PC-3 (cell line): ENCODE measurements at regions not wholly inside any gene's neighbourhood (a gene's known extent, or its start where the extent isn't known, plus 50 kb on each side); places are given as distances from the start of the nearest gene placed in this dataset.

Experiments
- ATAC-seq: fragments of 200-7000 bp; cut with Tn5 transposase; 2 replicates; pipeline ENCODE4 v1.9.1; 2020; ENCODE audit warnings: mild to moderate bottlenecking, moderate library complexity
- BruUV-seq: library from RNA; stranded (reverse); fragments of 400-500 nt; replicated peaks from 2 replicates; lab custom pipeline; 2021; lab: Mats Ljungman, UMichigan
- CTCF ChIA-PET: fragments of 300-600 bp; sonication (Branson Sonifier 250); formaldehyde crosslinking; loops from one replicate; lab custom pipeline; 2022; ENCODE audit warnings: antibody characterized with exemption; lab: Charles Lee
- POLR2A ChIA-PET: fragments of 300-600 bp; sonication (Branson Sonifier 250); formaldehyde crosslinking; loops from one replicate; lab custom pipeline; 2022; ENCODE audit warnings: antibody characterized with exemption; ENCODE audit not compliant: unreplicated experiment; lab: Charles Lee
- DNase-seq: peaks from one replicate; pipeline ENCODE4 v3.0.0-alpha.2; 2015
- H2AFZ ChIP-seq: fragments of 300-600 bp; sonication (generic); 2 replicates; pipeline ENCODE4 v1.6.0; 2016; ENCODE audit warnings: antibody characterized with exemption, low read length
- H3F3A ChIP-seq: fragments of 300-600 bp; sonication (generic); one replicate; pipeline ENCODE4 v1.6.0; 2017; ENCODE audit warnings: antibody characterized with exemption, low read length, control low read depth, mild to moderate bottlenecking; ENCODE audit not compliant: unreplicated experiment
- H3K27ac ChIP-seq: fragments of 300-600 bp; sonication (generic); 2 replicates; pipeline ENCODE4 v1.5.1; 2016; ENCODE audit warnings: mild to moderate bottlenecking, low read length
- H3K27me3 ChIP-seq: fragments of 300-600 bp; sonication (generic); 2 replicates; pipeline ENCODE4 v1.6.1; 2016; ENCODE audit warnings: low read length, mixed read lengths
- H3K36me3 ChIP-seq: fragments of 300-600 bp; sonication (generic); 2 replicates; pipeline ENCODE4 v1.6.1; 2016; ENCODE audit warnings: low read depth, mixed run types, low read length, mixed read lengths
- H3K4me1 ChIP-seq: fragments of 300-600 bp; sonication (generic); 2 replicates; pipeline ENCODE4 v1.5.1; 2016; ENCODE audit warnings: low read length; ENCODE audit not compliant: insufficient read depth
- H3K4me2 ChIP-seq: fragments of 300-600 bp; sonication (generic); 2 replicates; pipeline ENCODE4 v1.6.0; 2016; ENCODE audit warnings: low read length
- H3K4me3 ChIP-seq: fragments of 300-600 bp; sonication (generic); 2 replicates; pipeline ENCODE4 v1.5.1; 2016; ENCODE audit warnings: mild to moderate bottlenecking, low read length, mixed read lengths
- H3K79me2 ChIP-seq: fragments of 300-600 bp; sonication (generic); 2 replicates; pipeline ENCODE4 v1.6.1; 2017; ENCODE audit warnings: low read length, mixed read lengths
- H3K9ac ChIP-seq: fragments of 300-600 bp; sonication (generic); 2 replicates; pipeline ENCODE4 v1.6.0; 2016; ENCODE audit warnings: mild to moderate bottlenecking, low read length
- H3K9me2 ChIP-seq: fragments of 300-600 bp; sonication (generic); replicated peaks from 2 replicates; pipeline ENCODE4 v1.6.1; 2016; ENCODE audit warnings: mixed run types, low read length, mixed read lengths
- H3K9me3 ChIP-seq: fragments of 300-600 bp; sonication (generic); 2 replicates; pipeline ENCODE4 v1.6.1; 2016; ENCODE audit warnings: low read length, mixed read lengths
- H4K20me1 ChIP-seq: fragments of 300-600 bp; sonication (generic); 2 replicates; pipeline ENCODE4 v1.6.1; 2016; ENCODE audit warnings: low read length, mixed read lengths
- CTCF ChIP-seq: fragments of 300-600 bp; sonication (generic); conservative IDR thresholded peaks from 2 replicates; pipeline ENCODE4 v1.5.1; 2017; ENCODE audit warnings: antibody characterized with exemption, low read depth, mild to moderate bottlenecking, low read length
- EZH2 ChIP-seq: fragments of 300-600 bp; sonication (generic); IDR thresholded peaks from one replicate; pipeline ENCODE4 v1.6.1; 2017; ENCODE audit warnings: antibody characterized with exemption, mild to moderate bottlenecking, low read length; ENCODE audit not compliant: unreplicated experiment
- EZH2phosphoT487 ChIP-seq: fragments of 300-600 bp; sonication (generic); IDR thresholded peaks from 2 replicates; pipeline ENCODE4 v1.6.1; 2018; ENCODE audit warnings: mild to moderate bottlenecking, antibody characterized with exemption, low read length, borderline replicate concordance
- intact Hi-C: fragments of 100-400 bp; cut with micrococcal nuclease; formaldehyde crosslinking; loops from 2 replicates; pipeline ENCODE4 v1.9.0; 2023

GRCh38 chr14:94934276-94934810 is 164.4 kb upstream of the GSC start:
- H3K9ac ChIP-seq: no peak overlapping the region
- no peaks in the 10 kb centered on the region for H3K36me3 ChIP-seq
- TF ChIP-seq EZH2phosphoT487: no peak
- no peak for TF ChIP-seq CTCF
- TF ChIP-seq EZH2: no peak
- intact Hi-C loops: no loop called here
- no peak overlapping the region for H3K4me3 ChIP-seq
- H3K27me3 ChIP-seq: peaks cover 65% of the 10 kb centered on the region
- BruUV-seq: no TSS peak
- no peaks in the 10 kb centered on the region for H3F3A ChIP-seq
- ChIA-PET POLR2A (no interaction called here), CTCF (no interaction called here)
- no peaks in the 10 kb centered on the region for H3K9me2 ChIP-seq
- no peak overlapping the region for H3K27ac ChIP-seq
- no peak overlapping the region for H2AFZ ChIP-seq
- no peaks in the 10 kb centered on the region for H4K20me1 ChIP-seq
- no peaks in the 10 kb centered on the region for H3K9me3 ChIP-seq
- H3K79me2 ChIP-seq: no peaks in the 10 kb centered on the region
- H3K4me2 ChIP-seq: no peak overlapping the region
- no peaks in the 10 kb centered on the region for H3K4me1 ChIP-seq
- ATAC-seq (no peak), DNase-seq (no peak)

GRCh38 chr14:94933486-94933885 is 163.6 kb upstream of the GSC start:
- no peaks in the 10 kb centered on the region for H3K4me1 ChIP-seq
- H3K9me3 ChIP-seq: no peaks in the 10 kb centered on the region
- no peak overlapping the region for H3K9ac ChIP-seq
- no peaks in the 10 kb centered on the region for H3K79me2 ChIP-seq
- no peaks in the 10 kb centered on the region for H3F3A ChIP-seq
- no peak for TF ChIP-seq EZH2phosphoT487
- TF ChIP-seq EZH2: no peak
- no peak for TF ChIP-seq CTCF
- no TSS peak for BruUV-seq
- H2AFZ ChIP-seq: no peak overlapping the region
- no peaks in the 10 kb centered on the region for H3K9me2 ChIP-seq
- H3K36me3 ChIP-seq: no peaks in the 10 kb centered on the region
- no peak for DNase-seq
- ATAC-seq: no peak
- no peak overlapping the region for H3K4me2 ChIP-seq
- peaks cover 65% of the 10 kb centered on the region for H3K27me3 ChIP-seq
- no peak overlapping the region for H3K4me3 ChIP-seq
- H3K27ac ChIP-seq: no peak overlapping the region
- CTCF ChIA-PET: no interaction called here
- POLR2A ChIA-PET: no interaction called here
- intact Hi-C loops: no loop called here
- H4K20me1 ChIP-seq: no peaks in the 10 kb centered on the region

GRCh38 chr14:94932589-94932988 is 162.7 kb upstream of the GSC start:
- no peak for DNase-seq
- no peaks in the 10 kb centered on the region for H3K79me2 ChIP-seq
- H3K9ac ChIP-seq: no peak overlapping the region
- POLR2A ChIA-PET: no interaction called here
- H3K27me3 ChIP-seq: peaks cover 65% of the 10 kb centered on the region
- ATAC-seq: no peak
- H3K4me2 ChIP-seq: no peak overlapping the region
- intact Hi-C loops: no loop called here
- H3K9me3 ChIP-seq: no peaks in the 10 kb centered on the region
- no peaks in the 10 kb centered on the region for H4K20me1 ChIP-seq
- no TSS peak for BruUV-seq
- no peak overlapping the region for H3K4me3 ChIP-seq
- no peak for TF ChIP-seq CTCF
- no peak for TF ChIP-seq EZH2
- no peak for TF ChIP-seq EZH2phosphoT487
- H3K4me1 ChIP-seq: no peaks in the 10 kb centered on the region
- H3K9me2 ChIP-seq: no peaks in the 10 kb centered on the region
- H3K27ac ChIP-seq: no peak overlapping the region
- CTCF ChIA-PET: no interaction called here
- H3F3A ChIP-seq: no peaks in the 10 kb centered on the region
- H2AFZ ChIP-seq: no peak overlapping the region
- H3K36me3 ChIP-seq: no peaks in the 10 kb centered on the region
